ENCODE measurements at regions not wholly inside any gene's neighbourhood (a gene's known extent, or its start where the extent isn't known, plus 50 kb on each side); places are given as distances from the start of the nearest gene placed in this dataset.

DNA sequence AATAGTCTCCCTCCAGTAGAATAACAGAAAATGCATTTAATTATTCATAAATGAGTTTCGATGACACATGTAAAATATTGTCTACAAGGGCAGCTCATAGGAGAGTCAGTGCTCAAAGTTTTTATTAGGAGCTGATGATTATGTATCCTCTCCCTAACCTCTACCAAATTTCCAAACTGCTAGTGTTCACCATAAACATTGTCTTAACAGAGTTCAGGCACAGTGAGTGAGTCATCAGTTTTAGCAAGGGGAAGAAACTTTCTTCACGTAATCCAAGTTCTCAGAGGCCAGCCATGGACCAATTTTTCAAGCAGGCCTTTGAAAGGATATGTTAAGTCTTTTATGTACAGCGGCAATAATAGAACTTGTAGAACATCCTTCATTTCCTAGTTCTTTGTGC, 649.2 kb upstream of the MIS18BP1 start:
- TF ChIP-seq, protein P1, sequence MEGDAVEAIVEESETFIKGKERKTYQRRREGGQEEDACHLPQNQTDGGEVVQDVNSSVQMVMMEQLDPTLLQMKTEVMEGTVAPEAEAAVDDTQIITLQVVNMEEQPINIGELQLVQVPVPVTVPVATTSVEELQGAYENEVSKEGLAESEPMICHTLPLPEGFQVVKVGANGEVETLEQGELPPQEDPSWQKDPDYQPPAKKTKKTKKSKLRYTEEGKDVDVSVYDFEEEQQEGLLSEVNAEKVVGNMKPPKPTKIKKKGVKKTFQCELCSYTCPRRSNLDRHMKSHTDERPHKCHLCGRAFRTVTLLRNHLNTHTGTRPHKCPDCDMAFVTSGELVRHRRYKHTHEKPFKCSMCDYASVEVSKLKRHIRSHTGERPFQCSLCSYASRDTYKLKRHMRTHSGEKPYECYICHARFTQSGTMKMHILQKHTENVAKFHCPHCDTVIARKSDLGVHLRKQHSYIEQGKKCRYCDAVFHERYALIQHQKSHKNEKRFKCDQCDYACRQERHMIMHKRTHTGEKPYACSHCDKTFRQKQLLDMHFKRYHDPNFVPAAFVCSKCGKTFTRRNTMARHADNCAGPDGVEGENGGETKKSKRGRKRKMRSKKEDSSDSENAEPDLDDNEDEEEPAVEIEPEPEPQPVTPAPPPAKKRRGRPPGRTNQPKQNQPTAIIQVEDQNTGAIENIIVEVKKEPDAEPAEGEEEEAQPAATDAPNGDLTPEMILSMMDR (IDR thresholded peaks at IDR 0.05 in 2 of 3, conservative IDR thresholded peaks at IDR 0.05 in 1 of 3; ENCODE audit: insufficient read depth in 2 of 3, low read depth in 1 of 3, low read length in 3 of 3), result no peak
- no peak for TF ChIP-seq CREB1 (IDR thresholded peaks at IDR 0.05)
- no peak for TF ChIP-seq CREB1 (CRISPR knock-in tag; IDR thresholded peaks at IDR 0.05)
- no peak for TF ChIP-seq KLF6 (CRISPR knock-in tag; IDR thresholded peaks at IDR 0.05; ENCODE audit: borderline replicate concordance)
- TF ChIP-seq, protein P2, sequence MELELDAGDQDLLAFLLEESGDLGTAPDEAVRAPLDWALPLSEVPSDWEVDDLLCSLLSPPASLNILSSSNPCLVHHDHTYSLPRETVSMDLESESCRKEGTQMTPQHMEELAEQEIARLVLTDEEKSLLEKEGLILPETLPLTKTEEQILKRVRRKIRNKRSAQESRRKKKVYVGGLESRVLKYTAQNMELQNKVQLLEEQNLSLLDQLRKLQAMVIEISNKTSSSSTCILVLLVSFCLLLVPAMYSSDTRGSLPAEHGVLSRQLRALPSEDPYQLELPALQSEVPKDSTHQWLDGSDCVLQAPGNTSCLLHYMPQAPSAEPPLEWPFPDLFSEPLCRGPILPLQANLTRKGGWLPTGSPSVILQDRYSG (tag; conservative IDR thresholded peaks at IDR 0.05; ENCODE audit: low read depth), result no peak
- no peak for TF ChIP-seq CBX2 (IDR thresholded peaks at IDR 0.05; ENCODE audit: insufficient read depth, low read length, poor library complexity, severe bottlenecking)
- TF ChIP-seq, protein P3, sequence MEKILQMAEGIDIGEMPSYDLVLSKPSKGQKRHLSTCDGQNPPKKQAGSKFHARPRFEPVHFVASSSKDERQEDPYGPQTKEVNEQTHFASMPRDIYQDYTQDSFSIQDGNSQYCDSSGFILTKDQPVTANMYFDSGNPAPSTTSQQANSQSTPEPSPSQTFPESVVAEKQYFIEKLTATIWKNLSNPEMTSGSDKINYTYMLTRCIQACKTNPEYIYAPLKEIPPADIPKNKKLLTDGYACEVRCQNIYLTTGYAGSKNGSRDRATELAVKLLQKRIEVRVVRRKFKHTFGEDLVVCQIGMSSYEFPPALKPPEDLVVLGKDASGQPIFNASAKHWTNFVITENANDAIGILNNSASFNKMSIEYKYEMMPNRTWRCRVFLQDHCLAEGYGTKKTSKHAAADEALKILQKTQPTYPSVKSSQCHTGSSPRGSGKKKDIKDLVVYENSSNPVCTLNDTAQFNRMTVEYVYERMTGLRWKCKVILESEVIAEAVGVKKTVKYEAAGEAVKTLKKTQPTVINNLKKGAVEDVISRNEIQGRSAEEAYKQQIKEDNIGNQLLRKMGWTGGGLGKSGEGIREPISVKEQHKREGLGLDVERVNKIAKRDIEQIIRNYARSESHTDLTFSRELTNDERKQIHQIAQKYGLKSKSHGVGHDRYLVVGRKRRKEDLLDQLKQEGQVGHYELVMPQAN (IDR thresholded peaks at IDR 0.05; ENCODE audit: borderline replicate concordance), result no peak
- no peak for TF ChIP-seq HNRNPLL (IDR thresholded peaks at IDR 0.05; ENCODE audit: low read depth, low read length, poor library complexity, severe bottlenecking)
- no peak for TF ChIP-seq GABPB1 (CRISPR knock-in tag; IDR thresholded peaks at IDR 0.05)
- no peak for TF ChIP-seq ZNF589 (CRISPR knock-in tag; IDR thresholded peaks at IDR 0.05; ENCODE audit: low read depth)
- no peak for TF ChIP-seq SMARCC2 (IDR thresholded peaks at IDR 0.05; ENCODE audit: low read depth)
- TF ChIP-seq EHMT2 (IDR thresholded peaks at IDR 0.05), result no peak
- no peak for TF ChIP-seq PTRF (tag; IDR thresholded peaks at IDR 0.05)
- no peak for TF ChIP-seq SMARCE1 (IDR thresholded peaks at IDR 0.05)
